ENCODE measurements at regions not wholly inside any gene's neighbourhood (a gene's known extent, or its start where the extent isn't known, plus 50 kb on each side); places are given as distances from the start of the nearest gene placed in this dataset.

DNA sequence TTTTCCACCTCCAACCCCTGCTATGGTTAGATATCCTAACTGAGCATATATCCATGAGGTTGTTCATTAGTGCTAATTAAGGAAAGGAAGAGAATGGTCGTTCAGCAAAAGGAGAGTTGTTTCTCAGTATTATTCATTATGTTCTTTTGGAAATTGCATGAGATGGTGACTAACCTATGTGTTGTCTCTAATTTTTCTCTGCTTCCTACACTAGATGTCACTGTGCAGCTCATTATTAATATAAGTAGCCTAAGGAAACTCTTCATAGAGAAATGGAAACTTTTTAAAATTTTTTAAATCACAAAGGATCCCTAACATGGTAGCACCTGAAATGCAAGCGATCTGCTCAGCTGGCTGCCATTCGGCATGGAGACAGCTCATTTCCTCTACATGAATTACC lies 67.7 kb upstream of the FAM9A start:
- peak in 1 of 2 experiments; percentile 66 for DNase-seq

DNA sequence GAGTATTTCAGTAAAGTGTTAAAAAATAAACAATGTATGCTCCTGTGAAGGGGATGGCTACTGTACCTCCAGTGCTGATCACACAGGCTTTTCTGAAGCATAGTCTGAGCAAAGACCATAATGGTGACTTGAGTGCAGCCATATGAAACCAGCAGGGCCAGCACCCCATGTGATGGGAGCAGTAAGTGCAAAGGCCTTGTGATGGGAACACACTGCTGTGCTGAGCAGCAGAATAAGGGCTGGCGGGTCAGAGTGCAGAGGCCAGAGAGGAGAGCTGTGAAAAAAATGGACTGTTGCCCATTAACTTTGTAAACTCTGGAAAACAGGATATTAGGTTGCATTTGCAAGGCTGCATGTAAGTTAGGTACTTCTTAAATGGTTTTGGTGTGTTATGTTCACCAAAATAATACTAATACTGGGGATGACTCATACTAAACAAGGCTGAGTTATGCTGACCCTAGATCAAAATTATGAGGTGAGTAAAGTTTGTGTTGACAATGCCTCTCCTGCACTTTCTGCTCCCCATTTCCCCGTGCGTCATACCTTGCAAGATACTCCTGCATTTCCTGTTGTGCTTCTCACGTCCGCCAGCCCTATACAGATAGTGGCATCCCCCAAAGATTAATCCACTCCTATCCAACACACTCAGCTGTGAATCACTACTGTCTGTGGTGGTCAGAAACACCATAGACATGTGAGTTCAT lies 67.0 kb upstream of the FAM9A start:
- no peak for DNase-seq

DNA sequence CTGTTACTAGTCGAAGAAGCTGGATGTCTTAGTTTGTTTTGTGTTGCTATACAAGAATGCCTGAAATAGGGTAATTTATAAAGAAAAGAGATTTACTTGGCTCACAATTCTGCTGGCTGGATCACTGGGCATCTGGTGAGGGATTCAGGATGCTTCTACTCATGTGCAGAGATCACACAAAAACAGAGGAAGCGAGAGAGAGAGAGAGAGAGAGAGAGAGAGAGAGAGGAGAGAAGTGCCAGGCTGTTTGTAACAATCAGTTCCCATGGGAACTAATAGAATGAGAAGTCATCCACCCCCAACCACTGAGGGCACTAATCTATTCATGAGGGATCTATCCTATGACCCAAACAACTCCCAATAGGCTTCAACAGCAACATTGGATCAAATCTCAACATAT lies 66.2 kb upstream of the FAM9A start:
- no peak for DNase-seq

DNA sequence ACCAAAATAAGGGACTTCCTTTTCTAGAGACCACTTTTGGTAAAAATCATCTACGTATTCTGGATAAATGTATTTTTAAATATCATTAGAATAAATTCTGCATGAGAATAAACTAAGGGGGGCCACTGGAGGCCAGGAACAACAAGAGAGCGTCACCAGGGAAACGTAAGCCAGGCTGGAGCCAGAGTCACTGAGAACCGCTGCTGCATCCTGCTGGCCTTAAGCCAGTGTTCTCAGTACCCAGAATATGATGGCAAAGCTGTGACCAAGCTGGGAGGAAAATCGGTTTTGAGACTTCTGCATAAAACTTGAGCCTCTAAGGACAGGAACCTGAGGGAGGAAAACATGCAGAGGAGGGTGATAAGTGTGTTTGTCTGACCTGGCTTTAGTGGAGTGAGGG lies 63.0 kb upstream of the FAM9A start:
- no peak for DNase-seq

DNA sequence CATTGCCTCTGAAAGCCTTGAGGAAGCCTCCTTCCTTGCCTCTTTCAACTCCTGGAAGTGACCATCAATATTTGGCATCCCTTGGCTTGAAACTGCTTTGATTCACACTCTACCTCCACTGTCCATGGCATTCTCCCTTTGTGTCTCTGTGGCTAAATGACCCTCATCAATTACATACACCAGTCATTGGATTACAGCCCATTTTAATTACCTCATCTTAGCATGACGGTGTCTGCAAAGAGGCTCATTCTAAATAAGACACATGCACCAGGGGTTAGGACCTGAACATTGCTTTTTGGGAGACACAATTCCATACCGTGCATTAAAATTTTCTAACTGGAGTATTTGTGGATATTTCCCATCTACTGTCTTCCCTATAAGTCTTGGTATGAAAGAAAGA lies 60.7 kb upstream of the FAM9A start:
- DNase-seq: no peak

DNA sequence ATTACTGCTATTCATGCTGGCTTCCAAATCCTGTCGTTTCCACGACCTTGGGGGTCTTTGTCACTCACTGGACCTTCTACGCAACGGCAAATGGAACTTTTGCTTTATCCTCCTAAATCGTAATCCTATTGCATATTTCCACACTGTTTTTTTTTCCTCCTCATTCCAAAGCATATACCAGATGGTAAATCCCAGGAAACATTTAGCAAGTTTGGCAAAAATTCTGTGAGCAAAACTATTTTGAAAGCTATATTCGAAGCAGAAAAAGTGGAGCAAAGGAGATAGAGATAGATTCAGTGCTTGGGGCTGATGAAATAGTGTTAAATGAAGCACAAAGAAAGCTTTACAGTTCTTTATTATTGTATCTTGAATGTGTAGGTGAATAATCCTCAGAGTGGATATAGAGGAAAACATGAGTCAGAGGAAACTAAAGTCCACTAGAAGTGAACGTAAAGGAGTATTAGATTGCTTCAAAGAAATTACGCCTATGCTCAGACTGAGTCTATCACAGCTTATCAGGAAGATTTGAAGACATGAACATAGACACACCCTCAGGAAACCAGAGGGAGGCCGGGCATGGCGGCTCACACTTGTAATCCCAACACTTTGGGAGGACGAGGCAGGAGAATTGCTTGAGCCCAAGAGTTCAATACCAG lies 50.2 kb upstream of the FAM9A start:
- DNase-seq: no peak
